Omental fat pad (tissue), 3 donors: ENCODE measurements at regions not wholly inside any gene's neighbourhood (a gene's known extent, or its start where the extent isn't known, plus 50 kb on each side); places are given as distances from the start of the nearest gene placed in this dataset.

Experiments
- ATAC-seq: fragments of 150-250 bp; one replicate; pipeline ENCODE4 v1.9.1; 2016; ENCODE audit warnings: mild to moderate bottlenecking, moderate library complexity; ENCODE audit not compliant: low FRiP score
- DNase-seq: peaks from one replicate; pipeline ENCODE4 v3.0.0-alpha.2; 2019; ENCODE audit warnings: low spot score
- TF ChIP-seq, protein P1 (sequence below), 3 donors: fragments of 450-650 bp; IDR thresholded peaks; one replicate each; pipeline ENCODE4 v1.5.1; 2016 to 2017; ENCODE audit warnings: antibody characterized with exemption in 3 of 3, mild to moderate bottlenecking in 3 of 3, moderate library complexity in 2 of 3

DNA sequence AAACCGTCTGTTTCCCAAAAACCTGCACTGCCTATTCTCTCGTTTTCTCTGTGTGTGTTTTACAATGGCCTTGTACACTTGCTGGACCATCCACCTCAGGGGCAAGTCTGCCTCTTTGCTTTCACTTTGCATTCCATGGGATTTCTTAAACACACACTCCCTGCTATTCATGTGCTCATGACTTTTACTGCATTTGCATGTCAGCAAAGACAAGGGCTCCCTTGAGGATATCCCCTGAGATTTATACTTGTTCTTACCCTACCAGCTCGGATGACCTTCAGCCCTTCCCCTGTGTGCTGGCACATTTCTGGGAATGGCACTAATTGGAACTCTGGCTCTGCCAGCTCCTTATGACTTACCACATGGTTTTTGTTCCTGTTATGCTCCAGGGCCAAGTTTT lies 386.9 kb downstream of the AMY1C start:
- DNase-seq (no peak), ATAC-seq (no peak)
- TF ChIP-seq, protein P1, sequence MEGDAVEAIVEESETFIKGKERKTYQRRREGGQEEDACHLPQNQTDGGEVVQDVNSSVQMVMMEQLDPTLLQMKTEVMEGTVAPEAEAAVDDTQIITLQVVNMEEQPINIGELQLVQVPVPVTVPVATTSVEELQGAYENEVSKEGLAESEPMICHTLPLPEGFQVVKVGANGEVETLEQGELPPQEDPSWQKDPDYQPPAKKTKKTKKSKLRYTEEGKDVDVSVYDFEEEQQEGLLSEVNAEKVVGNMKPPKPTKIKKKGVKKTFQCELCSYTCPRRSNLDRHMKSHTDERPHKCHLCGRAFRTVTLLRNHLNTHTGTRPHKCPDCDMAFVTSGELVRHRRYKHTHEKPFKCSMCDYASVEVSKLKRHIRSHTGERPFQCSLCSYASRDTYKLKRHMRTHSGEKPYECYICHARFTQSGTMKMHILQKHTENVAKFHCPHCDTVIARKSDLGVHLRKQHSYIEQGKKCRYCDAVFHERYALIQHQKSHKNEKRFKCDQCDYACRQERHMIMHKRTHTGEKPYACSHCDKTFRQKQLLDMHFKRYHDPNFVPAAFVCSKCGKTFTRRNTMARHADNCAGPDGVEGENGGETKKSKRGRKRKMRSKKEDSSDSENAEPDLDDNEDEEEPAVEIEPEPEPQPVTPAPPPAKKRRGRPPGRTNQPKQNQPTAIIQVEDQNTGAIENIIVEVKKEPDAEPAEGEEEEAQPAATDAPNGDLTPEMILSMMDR (IDR thresholded peaks at IDR 0.05): no peak

- ATAC-seq: no peak
- no peak for DNase-seq
Measured at GRCh38 chr1:104156738-104157137, 407.0 kb downstream of the AMY1C start.

GRCh38 chr1:104163912-104164476 lies 414.3 kb downstream of the AMY1C start:
- TF ChIP-seq, protein P1 (IDR thresholded peaks at IDR 0.05): no peak

More at GRCh38 chr1:104156738-104157137, 407.0 kb downstream of the AMY1C start:
- TF ChIP-seq, protein P1 (IDR thresholded peaks at IDR 0.05): no peak

GRCh38 chr1:104172243-104172681 lies 422.6 kb downstream of the AMY1C start:
- DNase-seq: no peak
- ATAC-seq: no peak
- TF ChIP-seq, protein P1 (IDR thresholded peaks at IDR 0.05): no peak

More at GRCh38 chr1:104163912-104164476, 414.3 kb downstream of the AMY1C start:
- DNase-seq (no peak), ATAC-seq (no peak)

DNA sequence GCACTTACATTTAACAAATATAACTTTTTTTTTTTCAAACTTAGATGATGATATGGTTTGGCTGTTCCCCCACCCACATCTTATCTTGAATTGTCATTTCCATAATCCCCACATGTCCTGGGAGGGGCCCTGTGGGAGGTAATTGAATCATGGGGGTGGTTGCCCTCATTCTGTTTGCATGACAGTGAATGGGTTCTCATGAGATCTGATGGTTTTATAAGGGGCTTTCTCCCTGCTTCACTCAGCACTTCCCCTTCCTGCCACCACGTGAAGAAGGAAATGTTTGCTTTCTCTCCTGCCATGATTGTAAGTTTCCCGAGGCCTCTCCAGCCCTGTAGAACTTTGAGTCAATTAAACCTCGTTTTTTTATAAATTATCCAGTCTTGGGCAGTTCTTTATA lies 432.6 kb downstream of the AMY1C start:
- ATAC-seq: no peak
- no peak for DNase-seq
- TF ChIP-seq, protein P1 (IDR thresholded peaks at IDR 0.05): no peak

GRCh38 chr1:104189207-104189606 lies 439.5 kb downstream of the AMY1C start:
- ATAC-seq: no peak

DNA sequence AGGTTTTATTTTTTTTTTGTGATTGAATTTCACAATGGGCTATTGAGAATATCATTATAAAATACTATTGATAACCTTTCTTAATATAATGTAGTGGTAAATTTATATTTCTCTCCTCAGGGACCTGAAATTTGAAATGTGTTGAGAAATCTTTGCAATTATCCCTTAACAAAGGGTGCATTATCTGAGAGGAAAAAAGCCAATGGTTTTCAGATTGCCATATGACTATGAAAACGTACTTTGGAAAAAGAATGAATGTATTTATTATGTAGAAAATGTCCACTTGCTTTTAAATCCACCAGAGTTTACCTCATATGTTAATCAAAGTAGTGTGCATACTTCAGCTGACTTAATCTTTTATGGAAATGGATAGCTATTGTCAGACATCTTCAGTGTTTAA lies 441.1 kb downstream of the AMY1C start:
- no peak for ATAC-seq
- TF ChIP-seq, protein P1 (IDR thresholded peaks at IDR 0.05): no peak
- DNase-seq: no peak

More at GRCh38 chr1:104189207-104189606, 439.5 kb downstream of the AMY1C start:
- TF ChIP-seq, protein P1 (IDR thresholded peaks at IDR 0.05): no peak
- no peak for DNase-seq
